ENCODE measurements at regions not wholly inside any gene's neighbourhood (a gene's known extent, or its start where the extent isn't known, plus 50 kb on each side); places are given as distances from the start of the nearest gene placed in this dataset.

GRCh38 chr2:223315813-223316212, 263.8 kb downstream of the KCNE4 start:
- H3K27me3 ChIP-seq (ENCODE audit: control insufficient read depth in 3 of 3, insufficient read depth in 3 of 3, low read length in 2 of 3) = no peaks in the 10 kb centered on the region
- H3K36me3 ChIP-seq (ENCODE audit: control insufficient read depth in 4 of 4, insufficient read depth in 4 of 4, low read length in 4 of 4) = no peaks in the 10 kb centered on the region
- 78 to 81% methylated on average over 3 of the region's 3 CpGs for WGBS, 2 donors
- H3K9me3 ChIP-seq (ENCODE audit: control insufficient read depth in 4 of 4, insufficient read depth in 3 of 4, low read length in 3 of 4) = no peaks in the 10 kb centered on the region
- no peak overlapping the region for H3K9ac ChIP-seq (ENCODE audit: insufficient read depth in 1 of 2, low read length in 2 of 2)
- DNase-seq (no peak), ATAC-seq (ENCODE audit: insufficient read depth, low FRiP score) (no peak)
- no peaks in the 10 kb centered on the region for H3K4me1 ChIP-seq (ENCODE audit: control insufficient read depth in 5 of 5, insufficient read depth in 5 of 5, low read length in 5 of 5)
- H3K4me3 ChIP-seq = no peak overlapping the region
- no peak for TF ChIP-seq CTCF (IDR thresholded peaks at IDR 0.05; ENCODE audit: control extremely low read depth, extremely low read depth)
- H3K27ac ChIP-seq (ENCODE audit: low read depth in 1 of 2, low read length in 1 of 2) = peak overlapping the region in 1 of 2 donors; percentile 14

- Histone ChIP-seq H3K9me3 (ENCODE audit: control insufficient read depth in 4 of 4, insufficient read depth in 3 of 4, low read length in 3 of 4) (no peaks in the 10 kb centered on the region), H3K4me3 (no peak overlapping the region), H3K27me3 (ENCODE audit: control insufficient read depth in 3 of 3, insufficient read depth in 3 of 3, low read length in 2 of 3) (no peaks in the 10 kb centered on the region), H3K36me3 (ENCODE audit: control insufficient read depth in 4 of 4, insufficient read depth in 4 of 4, low read length in 4 of 4) (no peaks in the 10 kb centered on the region), H3K9ac (ENCODE audit: insufficient read depth in 1 of 2, low read length in 2 of 2) (no peak overlapping the region), H3K27ac (ENCODE audit: low read depth in 1 of 2, low read length in 1 of 2) (no peak overlapping the region), H3K4me1 (ENCODE audit: control insufficient read depth in 5 of 5, insufficient read depth in 5 of 5, low read length in 5 of 5) (no peaks in the 10 kb centered on the region)
- DNase-seq (peak in 2 of 3 donors; percentile 9 to 13), ATAC-seq (ENCODE audit: insufficient read depth, low FRiP score) (no peak)
- no peak for TF ChIP-seq CTCF (IDR thresholded peaks at IDR 0.05; ENCODE audit: control extremely low read depth, extremely low read depth)
- WGBS, 2 donors = 64 to 76% methylated on average over 4 of the region's 4 CpGs
These were observed 264.4 kb downstream of the KCNE4 start for GRCh38 chr2:223316342-223316741.

- H3K4me1 ChIP-seq (ENCODE audit: control insufficient read depth in 5 of 5, insufficient read depth in 5 of 5, low read length in 5 of 5) = no peaks in the 10 kb centered on the region
- no peaks in the 10 kb centered on the region for H3K27me3 ChIP-seq (ENCODE audit: control insufficient read depth in 3 of 3, insufficient read depth in 3 of 3, low read length in 2 of 3)
- H3K4me3 ChIP-seq = no peak overlapping the region
- no peaks in the 10 kb centered on the region for H3K36me3 ChIP-seq (ENCODE audit: control insufficient read depth in 4 of 4, insufficient read depth in 4 of 4, low read length in 4 of 4)
- no peak for TF ChIP-seq CTCF (IDR thresholded peaks at IDR 0.05; ENCODE audit: control extremely low read depth, extremely low read depth)
- DNase-seq (peak in 2 of 3 donors; percentile 8 to 34), ATAC-seq (ENCODE audit: insufficient read depth, low FRiP score) (no peak)
- no peak overlapping the region for H3K9ac ChIP-seq (ENCODE audit: insufficient read depth in 1 of 2, low read length in 2 of 2)
- no peaks in the 10 kb centered on the region for H3K9me3 ChIP-seq (ENCODE audit: control insufficient read depth in 4 of 4, insufficient read depth in 3 of 4, low read length in 3 of 4)
- H3K27ac ChIP-seq (ENCODE audit: low read depth in 1 of 2, low read length in 1 of 2) = no peak overlapping the region
These were observed 267.6 kb downstream of the KCNE4 start for GRCh38 chr2:223319601-223320000.

- no peak for TF ChIP-seq CTCF (IDR thresholded peaks at IDR 0.05; ENCODE audit: control extremely low read depth, extremely low read depth)
- Histone ChIP-seq H3K4me3 (no peak overlapping the region), H3K27ac (ENCODE audit: low read depth in 1 of 2, low read length in 1 of 2) (no peak overlapping the region), H3K4me1 (ENCODE audit: control insufficient read depth in 5 of 5, insufficient read depth in 5 of 5, low read length in 5 of 5) (no peaks in the 10 kb centered on the region), H3K36me3 (ENCODE audit: control insufficient read depth in 4 of 4, insufficient read depth in 4 of 4, low read length in 4 of 4) (no peaks in the 10 kb centered on the region), H3K9ac (ENCODE audit: insufficient read depth in 1 of 2, low read length in 2 of 2) (no peak overlapping the region), H3K9me3 (ENCODE audit: control insufficient read depth in 4 of 4, insufficient read depth in 3 of 4, low read length in 3 of 4) (no peaks in the 10 kb centered on the region), H3K27me3 (ENCODE audit: control insufficient read depth in 3 of 3, insufficient read depth in 3 of 3, low read length in 2 of 3) (no peaks in the 10 kb centered on the region)
- DNase-seq = no peak
- WGBS, 2 donors = 43 to 59% methylated on average over 5 of the region's 5 CpGs
- ATAC-seq (ENCODE audit: insufficient read depth, low FRiP score) = no peak
These were observed 272.4 kb downstream of the KCNE4 start for GRCh38 chr2:223324402-223324801.

Data from lung (tissue), 11 donors.